Neural progenitor cell (in vitro differentiated cells): ENCODE measurements at regions not wholly inside any gene's neighbourhood (a gene's known extent, or its start where the extent isn't known, plus 50 kb on each side); places are given as distances from the start of the nearest gene placed in this dataset.
A peak's percentile ranks its signal among the peaks of the same experiment; 100 is the strongest.

Experiments used
- DNase-seq: peaks from one replicate; pipeline ENCODE4 v3.0.0-alpha.2; 2016; ENCODE audit warnings: low spot score
- H2AFZ ChIP-seq: fragments of 200-600 bp; sonication (generic); replicated peaks from 2 replicates; pipeline ENCODE4 v1.6.1; 2016; ENCODE audit warnings: antibody characterized with exemption
- H3F3A ChIP-seq: fragments of 200-600 bp; sonication (generic); 2 replicates; pipeline ENCODE4 v1.6.1; 2016; ENCODE audit warnings: antibody characterized with exemption, low read depth
- H3K27ac ChIP-seq: fragments of 200-600 bp; sonication (generic); 2 replicates; pipeline ENCODE4 v1.5.1; 2016; ENCODE audit warnings: mild to moderate bottlenecking
- H3K27me3 ChIP-seq: fragments of 200-600 bp; sonication (generic); 2 replicates; pipeline ENCODE4 v1.6.1; 2016; ENCODE audit warnings: mild to moderate bottlenecking, moderate library complexity
- H3K36me3 ChIP-seq: fragments of 200-600 bp; sonication (generic); 2 replicates; pipeline ENCODE4 v1.5.1; 2016
- H3K4me1 ChIP-seq: fragments of 200-600 bp; sonication (generic); 2 replicates; pipeline ENCODE4 v1.6.1; 2016; ENCODE audit warnings: mixed run types
- H3K4me2 ChIP-seq: fragments of 200-600 bp; sonication (generic); 2 replicates; pipeline ENCODE4 v1.6.1; 2016
- H3K4me3 ChIP-seq: fragments of 200-600 bp; sonication (generic); 2 replicates; pipeline ENCODE4 v1.5.1; 2016
- H3K79me2 ChIP-seq: fragments of 200-600 bp; sonication (generic); 2 replicates; pipeline ENCODE4 v1.6.1; 2016; ENCODE audit warnings: low read depth
- H3K9ac ChIP-seq: fragments of 200-600 bp; sonication (generic); 2 replicates; pipeline ENCODE4 v1.6.1; 2016
- H3K9me3 ChIP-seq: fragments of 200-600 bp; sonication (generic); 2 replicates; pipeline ENCODE4 v1.5.1; 2016; ENCODE audit warnings: low read depth
- H4K20me1 ChIP-seq: fragments of 200-600 bp; sonication (generic); 2 replicates; pipeline ENCODE4 v1.6.1; 2016; ENCODE audit warnings: low read depth
- H3K27ac Mint-ChIP-seq: 3 replicates; pipeline ENCODE4 v1.8.0; 2021; ENCODE audit warnings: mixed read lengths
- H3K27me3 Mint-ChIP-seq: 2 replicates; pipeline ENCODE4 v1.8.0; 2022; ENCODE audit warnings: low read depth, mild to moderate bottlenecking, inconsistent platforms, moderate library complexity, mixed read lengths; ENCODE audit not compliant: insufficient read depth
- H3K36me3 Mint-ChIP-seq: 3 replicates; pipeline ENCODE4 v1.8.0; 2021; ENCODE audit warnings: mixed read lengths
- H3K4me1 Mint-ChIP-seq: 3 replicates; pipeline ENCODE4 v1.8.0; 2021; ENCODE audit warnings: mixed read lengths
- H3K4me3 Mint-ChIP-seq: 3 replicates; pipeline ENCODE4 v1.8.0; 2021; ENCODE audit warnings: mild to moderate bottlenecking, moderate library complexity, mixed read lengths
- H3K9me3 Mint-ChIP-seq: 3 replicates; pipeline ENCODE4 v1.8.0; 2020; ENCODE audit warnings: mixed read lengths
- EZH2 ChIP-seq: fragments of 200-600 bp; sonication (generic); IDR thresholded peaks from 2 replicates; pipeline ENCODE4 v1.6.1; 2017; ENCODE audit warnings: antibody characterized with exemption, mild to moderate bottlenecking, moderate library complexity
- EZH2phosphoT487 ChIP-seq: fragments of 200-600 bp; sonication (generic); IDR thresholded peaks from 2 replicates; pipeline ENCODE4 v1.6.1; 2017; ENCODE audit warnings: antibody characterized with exemption
- TF ChIP-seq, protein P1 (sequence below): fragments of 200-600 bp; sonication (generic); IDR thresholded peaks from 2 replicates; pipeline ENCODE4 v1.5.1; 2017; ENCODE audit warnings: antibody characterized with exemption, mild to moderate bottlenecking

DNA sequence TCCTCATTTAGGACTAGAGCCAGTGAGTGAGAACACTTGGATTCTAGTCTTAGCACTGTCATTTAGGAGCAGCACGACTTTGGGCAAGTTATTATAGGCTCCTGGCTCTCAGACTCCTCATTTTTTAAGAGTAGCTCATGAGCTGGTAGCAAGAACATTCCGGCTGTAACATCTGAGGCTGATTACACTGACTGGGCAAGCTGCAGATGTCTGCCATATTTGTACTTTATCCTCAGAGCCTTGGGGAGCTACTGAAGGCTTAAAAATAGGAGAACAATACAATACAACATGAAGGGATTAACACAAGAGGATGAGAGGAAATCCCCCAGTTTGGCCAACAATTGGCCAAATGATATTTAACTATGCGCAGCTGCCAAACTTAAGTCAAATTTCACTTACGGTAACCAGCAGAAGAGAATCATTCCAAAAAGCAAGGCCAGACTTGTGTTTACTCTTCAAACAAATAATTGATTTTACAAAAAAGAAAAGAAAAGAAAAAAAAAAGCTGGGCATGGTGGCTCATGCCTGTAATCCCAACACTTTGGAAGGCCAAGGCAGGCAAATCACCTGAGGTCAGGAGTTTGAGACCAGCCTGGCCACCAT lies 113.1 kb upstream of the ARHGAP42 start:
- Histone ChIP-seq H3F3A (no peaks in the 10 kb centered on the region), H2AFZ (no peak overlapping the region), H3K4me3 (no peak overlapping the region), H3K9ac (no peak overlapping the region), H3K9me3 (no peaks in the 10 kb centered on the region), H3K27ac (no peak overlapping the region), H3K4me1 (no peaks in the 10 kb centered on the region), H3K27me3 (no peaks in the 10 kb centered on the region), H3K4me2 (no peak overlapping the region), H3K36me3 (no peaks in the 10 kb centered on the region), H4K20me1 (no peaks in the 10 kb centered on the region), H3K79me2 (no peaks in the 10 kb centered on the region)
- no peak for DNase-seq
- Mint-ChIP-seq H3K4me1 (no peaks in the 10 kb centered on the region), H3K27me3 (no peaks in the 10 kb centered on the region), H3K4me3 (no peak overlapping the region), H3K9me3 (no peaks in the 10 kb centered on the region), H3K36me3 (no peaks in the 10 kb centered on the region), H3K27ac (no peak overlapping the region)
- no peak for TF ChIP-seq EZH2
- TF ChIP-seq EZH2phosphoT487 = no peak

DNA sequence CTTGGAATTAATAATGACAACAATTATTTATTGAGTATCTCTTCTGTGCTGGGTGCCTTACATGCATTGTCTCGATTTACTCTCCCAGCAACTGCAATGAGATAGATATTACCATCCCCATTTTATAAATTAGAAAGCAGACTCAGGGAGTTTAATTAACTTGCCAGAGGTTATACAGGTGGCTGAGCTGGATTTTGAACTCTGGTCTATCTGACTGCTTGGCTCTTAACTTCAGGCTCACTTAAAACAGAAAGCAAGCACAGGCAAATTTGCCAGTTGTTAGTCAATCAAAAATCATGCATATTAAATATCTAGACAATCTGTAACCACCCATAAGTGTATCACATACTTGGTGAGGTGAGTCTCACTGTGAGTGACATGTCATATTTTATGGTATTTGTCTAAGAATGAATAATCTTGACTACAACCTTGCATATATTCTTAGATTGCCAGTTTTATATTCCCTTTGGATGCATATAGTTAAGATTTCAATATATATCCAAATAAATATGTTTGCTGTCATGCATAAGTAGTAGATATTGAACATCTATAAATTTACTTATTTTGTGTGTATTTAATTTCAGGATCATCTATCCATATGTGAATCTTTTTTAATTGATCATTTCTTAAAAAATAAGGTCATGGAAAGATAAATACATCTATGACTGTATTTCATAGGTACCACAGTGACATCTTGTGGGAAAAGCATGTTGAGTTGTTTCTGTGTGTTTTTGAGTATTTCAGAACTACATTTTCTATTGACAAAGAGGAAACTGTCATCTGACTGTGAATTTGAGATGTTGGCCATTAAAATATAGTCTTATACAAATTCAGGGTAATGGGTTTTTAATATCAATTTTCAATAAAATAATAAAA lies 112.0 kb upstream of the ARHGAP42 start:
- Mint-ChIP-seq H3K27me3 (no peaks in the 10 kb centered on the region), H3K4me1 (no peaks in the 10 kb centered on the region), H3K36me3 (no peaks in the 10 kb centered on the region), H3K9me3 (no peaks in the 10 kb centered on the region), H3K27ac (no peak overlapping the region), H3K4me3 (no peak overlapping the region)
- H3K4me1 ChIP-seq = no peaks in the 10 kb centered on the region
- no peak for DNase-seq
- no peaks in the 10 kb centered on the region for H3K9me3 ChIP-seq
- H3K9ac ChIP-seq = no peak overlapping the region
- no peak overlapping the region for H2AFZ ChIP-seq
- H3F3A ChIP-seq = no peaks in the 10 kb centered on the region
- no peaks in the 10 kb centered on the region for H3K27me3 ChIP-seq
- H4K20me1 ChIP-seq = no peaks in the 10 kb centered on the region
- TF ChIP-seq EZH2 (no peak), EZH2phosphoT487 (no peak)
- TF ChIP-seq, protein P1, sequence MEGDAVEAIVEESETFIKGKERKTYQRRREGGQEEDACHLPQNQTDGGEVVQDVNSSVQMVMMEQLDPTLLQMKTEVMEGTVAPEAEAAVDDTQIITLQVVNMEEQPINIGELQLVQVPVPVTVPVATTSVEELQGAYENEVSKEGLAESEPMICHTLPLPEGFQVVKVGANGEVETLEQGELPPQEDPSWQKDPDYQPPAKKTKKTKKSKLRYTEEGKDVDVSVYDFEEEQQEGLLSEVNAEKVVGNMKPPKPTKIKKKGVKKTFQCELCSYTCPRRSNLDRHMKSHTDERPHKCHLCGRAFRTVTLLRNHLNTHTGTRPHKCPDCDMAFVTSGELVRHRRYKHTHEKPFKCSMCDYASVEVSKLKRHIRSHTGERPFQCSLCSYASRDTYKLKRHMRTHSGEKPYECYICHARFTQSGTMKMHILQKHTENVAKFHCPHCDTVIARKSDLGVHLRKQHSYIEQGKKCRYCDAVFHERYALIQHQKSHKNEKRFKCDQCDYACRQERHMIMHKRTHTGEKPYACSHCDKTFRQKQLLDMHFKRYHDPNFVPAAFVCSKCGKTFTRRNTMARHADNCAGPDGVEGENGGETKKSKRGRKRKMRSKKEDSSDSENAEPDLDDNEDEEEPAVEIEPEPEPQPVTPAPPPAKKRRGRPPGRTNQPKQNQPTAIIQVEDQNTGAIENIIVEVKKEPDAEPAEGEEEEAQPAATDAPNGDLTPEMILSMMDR = peak; percentile 62
- H3K27ac ChIP-seq = no peak overlapping the region
- no peak overlapping the region for H3K4me2 ChIP-seq
- H3K4me3 ChIP-seq = no peak overlapping the region
- H3K79me2 ChIP-seq = no peaks in the 10 kb centered on the region
- no peaks in the 10 kb centered on the region for H3K36me3 ChIP-seq

DNA sequence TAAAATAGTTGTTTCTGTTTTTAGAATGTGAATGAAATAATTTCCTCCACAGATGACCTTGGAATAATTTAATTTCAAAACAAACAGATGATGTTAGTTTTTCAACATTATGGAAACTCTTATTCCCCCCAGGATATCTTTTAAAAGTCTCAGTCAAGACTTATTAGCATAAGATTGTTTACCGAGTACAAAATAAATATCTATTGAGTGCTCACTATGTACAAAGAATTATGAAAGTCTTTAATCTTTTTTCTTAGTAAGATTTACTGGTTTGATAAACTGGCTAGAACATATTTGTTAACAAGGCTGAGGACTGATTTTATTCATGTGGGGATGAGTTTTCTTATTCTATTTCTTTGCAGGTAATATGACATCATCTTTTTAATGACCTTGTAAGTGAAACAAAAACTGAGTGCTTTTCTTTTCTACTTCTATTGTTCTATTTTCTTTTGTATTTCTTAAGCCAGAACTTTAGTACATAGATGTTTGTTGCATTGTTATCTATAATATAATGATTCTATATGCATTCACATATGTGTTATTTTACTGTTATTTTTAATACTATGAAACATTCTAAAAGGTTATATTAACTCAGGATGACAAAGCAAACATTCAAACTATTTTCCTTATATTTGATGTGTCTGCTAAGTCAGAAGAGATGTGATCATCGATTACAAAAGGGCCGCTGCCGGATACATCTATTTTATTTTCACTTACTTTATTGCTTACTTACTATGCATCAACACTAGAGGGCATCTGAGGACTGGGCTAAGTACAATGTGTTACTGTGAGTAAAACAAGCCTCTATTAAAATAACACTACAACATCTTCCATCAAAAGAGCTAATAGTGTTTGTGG lies 111.0 kb upstream of the ARHGAP42 start:
- Histone ChIP-seq H3K27me3 (no peaks in the 10 kb centered on the region), H3K27ac (no peak overlapping the region), H3K4me2 (no peak overlapping the region), H3K9me3 (no peaks in the 10 kb centered on the region), H3K9ac (no peak overlapping the region), H3K4me3 (no peak overlapping the region), H3F3A (no peaks in the 10 kb centered on the region), H3K36me3 (no peaks in the 10 kb centered on the region), H4K20me1 (no peaks in the 10 kb centered on the region), H3K4me1 (no peaks in the 10 kb centered on the region), H2AFZ (no peak overlapping the region), H3K79me2 (no peaks in the 10 kb centered on the region)
- no peak overlapping the region for H3K27ac Mint-ChIP-seq
- H3K9me3 Mint-ChIP-seq = no peaks in the 10 kb centered on the region
- TF ChIP-seq, protein P1 = peak; percentile 94
- TF ChIP-seq EZH2 (no peak), EZH2phosphoT487 (no peak)
- H3K36me3 Mint-ChIP-seq = no peaks in the 10 kb centered on the region
- H3K27me3 Mint-ChIP-seq = no peaks in the 10 kb centered on the region
- peak; percentile 64 for DNase-seq
- no peak overlapping the region for H3K4me3 Mint-ChIP-seq
- no peaks in the 10 kb centered on the region for H3K4me1 Mint-ChIP-seq
